HAP-1 (cell line): ENCODE measurements at regions not wholly inside any gene's neighbourhood (a gene's known extent, or its start where the extent isn't known, plus 50 kb on each side); places are given as distances from the start of the nearest gene placed in this dataset.
A peak's percentile ranks its signal among the peaks of the same experiment; 100 is the strongest.
"Not testable (repeated sequence)": the region's sequence is repeated elsewhere in the genome, so short reads cannot be mapped to it uniquely, and the experiment has no call there.

Experiments
- DNase-seq, 2 experiments: peaks; one replicate each; pipeline ENCODE4 v3.0.0-alpha.2; 2016 to 2020; ENCODE audit warnings: low spot score in 2 of 2
- H3K27me3 ChIP-seq: fragments of 250-450 bp; sonication (Bioruptor Pico); 2 replicates; pipeline ENCODE4 v1.5.1; 2020; ENCODE audit warnings: low read depth, mild to moderate bottlenecking, moderate library complexity
- H3K36me3 ChIP-seq: fragments of 250-450 bp; sonication (Bioruptor Pico); replicated peaks from 2 replicates; pipeline ENCODE4 v1.5.1; 2020; ENCODE audit warnings: mild to moderate bottlenecking
- H3K4me1 ChIP-seq: fragments of 250-450 bp; sonication (Bioruptor Pico); 2 replicates; pipeline ENCODE4 v1.5.1; 2020; ENCODE audit warnings: mild to moderate bottlenecking
- H3K4me3 ChIP-seq: fragments of 250-450 bp; sonication (Bioruptor Pico); 2 replicates; pipeline ENCODE4 v1.5.1; 2020; ENCODE audit warnings: mild to moderate bottlenecking, moderate library complexity
- H3K9me3 ChIP-seq: fragments of 250-450 bp; sonication (Bioruptor Pico); 2 replicates; pipeline ENCODE4 v1.5.1; 2020; ENCODE audit warnings: mild to moderate bottlenecking, moderate library complexity
- in situ Hi-C: fragments of 300-500 bp; cut with MboI; formaldehyde crosslinking; loops from 3 replicates; pipeline ENCODE4 v1.14.3; 2020; ENCODE audit warnings: low sequenced_read_pairs, inconsistent platforms, mixed read lengths

- no peak for DNase-seq
- H3K36me3 ChIP-seq: no peaks in the 10 kb centered on the region
- H3K27me3 ChIP-seq: peaks cover 16% of the 10 kb centered on the region
- no peak overlapping the region for H3K4me3 ChIP-seq
- no peaks in the 10 kb centered on the region for H3K4me1 ChIP-seq
- in situ Hi-C loops: no loop called here
- no peaks in the 10 kb centered on the region for H3K9me3 ChIP-seq
These were observed 266.6 kb downstream of the ADGRD1 start for GRCh38 chr12:131220331-131220685.

- H3K4me3 ChIP-seq: no peak overlapping the region
- no peaks in the 10 kb centered on the region for H3K4me1 ChIP-seq
- H3K9me3 ChIP-seq: no peaks in the 10 kb centered on the region
- H3K27me3 ChIP-seq: peaks cover 16% of the 10 kb centered on the region
- no peaks in the 10 kb centered on the region for H3K36me3 ChIP-seq
- no peak for DNase-seq
- in situ Hi-C loops: no loop called here
These were observed 267.6 kb downstream of the ADGRD1 start for GRCh38 chr12:131221061-131221956.

- Histone ChIP-seq H3K36me3 (no peaks in the 10 kb centered on the region), H3K4me1 (no peaks in the 10 kb centered on the region), H3K4me3 (no peak overlapping the region), H3K9me3 (no peaks in the 10 kb centered on the region), H3K27me3 (peaks cover 15% of the 10 kb centered on the region)
- in situ Hi-C loops: no loop called here
- DNase-seq: no peak
These were observed 268.2 kb downstream of the ADGRD1 start for GRCh38 chr12:131221957-131222328.

- Histone ChIP-seq H3K27me3 (peaks cover 9% of the 10 kb centered on the region), H3K36me3 (no peaks in the 10 kb centered on the region), H3K4me1 (no peaks in the 10 kb centered on the region), H3K4me3 (no peak overlapping the region), H3K9me3 (no peaks in the 10 kb centered on the region)
- in situ Hi-C loops: no loop called here
- no peak for DNase-seq
These were observed 268.8 kb downstream of the ADGRD1 start for GRCh38 chr12:131222329-131223139.

GRCh38 chr12:131223171-131223761 lies 269.6 kb downstream of the ADGRD1 start:
- no peaks in the 10 kb centered on the region for H3K4me1 ChIP-seq
- in situ Hi-C loops: no loop called here
- no peaks in the 10 kb centered on the region for H3K9me3 ChIP-seq
- H3K36me3 ChIP-seq: no peaks in the 10 kb centered on the region
- no peak for DNase-seq
- no peak overlapping the region for H3K4me3 ChIP-seq
- H3K27me3 ChIP-seq: peaks cover 2% of the 10 kb centered on the region

- H3K4me3 ChIP-seq: no peak overlapping the region
- H3K36me3 ChIP-seq: no peaks in the 10 kb centered on the region
- no peaks in the 10 kb centered on the region for H3K27me3 ChIP-seq
- in situ Hi-C loops: no loop called here
- no peaks in the 10 kb centered on the region for H3K4me1 ChIP-seq
- DNase-seq: no peak
- no peaks in the 10 kb centered on the region for H3K9me3 ChIP-seq
These were observed 270.1 kb downstream of the ADGRD1 start for GRCh38 chr12:131223791-131224225.

GRCh38 chr12:131224226-131225065 lies 270.7 kb downstream of the ADGRD1 start:
- H3K4me3 ChIP-seq, H3K36me3 ChIP-seq, H3K27me3 ChIP-seq, in situ Hi-C loops, H3K4me1 ChIP-seq, H3K9me3 ChIP-seq: not testable (repeated sequence)
- peak in 1 of 2 experiments; percentile 36 for DNase-seq

GRCh38 chr12:131225066-131225380 lies 271.3 kb downstream of the ADGRD1 start:
- H3K36me3 ChIP-seq, H3K27me3 ChIP-seq, H3K9me3 ChIP-seq, H3K4me1 ChIP-seq, in situ Hi-C loops, H3K4me3 ChIP-seq, DNase-seq: not testable (repeated sequence)

GRCh38 chr12:131226345-131227265 lies 272.9 kb downstream of the ADGRD1 start:
- no peak for DNase-seq
- Histone ChIP-seq H3K27me3 (no peaks in the 10 kb centered on the region), H3K36me3 (no peaks in the 10 kb centered on the region), H3K4me3 (no peak overlapping the region), H3K9me3 (no peaks in the 10 kb centered on the region), H3K4me1 (no peaks in the 10 kb centered on the region)
- in situ Hi-C loops: no loop called here

- H3K4me1 ChIP-seq, H3K36me3 ChIP-seq, H3K4me3 ChIP-seq, H3K9me3 ChIP-seq, H3K27me3 ChIP-seq, DNase-seq, in situ Hi-C loops: not testable (repeated sequence)
These were observed 273.9 kb downstream of the ADGRD1 start for GRCh38 chr12:131227641-131228040.

GRCh38 chr12:131229079-131229425 lies 275.3 kb downstream of the ADGRD1 start:
- H3K36me3 ChIP-seq, in situ Hi-C loops, H3K4me3 ChIP-seq, DNase-seq, H3K27me3 ChIP-seq, H3K4me1 ChIP-seq, H3K9me3 ChIP-seq: not testable (repeated sequence)

- H3K36me3 ChIP-seq: no peaks in the 10 kb centered on the region
- no peaks in the 10 kb centered on the region for H3K4me1 ChIP-seq
- in situ Hi-C loops: no loop called here
- H3K4me3 ChIP-seq: no peak overlapping the region
- no peaks in the 10 kb centered on the region for H3K9me3 ChIP-seq
- H3K27me3 ChIP-seq: no peaks in the 10 kb centered on the region
- DNase-seq: no peak
These were observed 276.0 kb downstream of the ADGRD1 start for GRCh38 chr12:131229426-131230339.
